CD4-positive, alpha-beta T cell treated with Interleukin-17A for 4 hours (primary cell): ENCODE measurements at regions not wholly inside any gene's neighbourhood (a gene's known extent, or its start where the extent isn't known, plus 50 kb on each side); places are given as distances from the start of the nearest gene placed in this dataset.
"Not testable (repeated sequence)": the region's sequence is repeated elsewhere in the genome, so short reads cannot be mapped to it uniquely, and the experiment has no call there.

Source experiments
- DNase-seq: peaks from one replicate; pipeline ENCODE4 v3.0.0-alpha.2; 2020; ENCODE audit warnings: mixed read lengths

GRCh38 chr2:64888591-64889309 is 100.4 kb upstream of the SLC1A4 start:
- DNase-seq = no peak

DNA sequence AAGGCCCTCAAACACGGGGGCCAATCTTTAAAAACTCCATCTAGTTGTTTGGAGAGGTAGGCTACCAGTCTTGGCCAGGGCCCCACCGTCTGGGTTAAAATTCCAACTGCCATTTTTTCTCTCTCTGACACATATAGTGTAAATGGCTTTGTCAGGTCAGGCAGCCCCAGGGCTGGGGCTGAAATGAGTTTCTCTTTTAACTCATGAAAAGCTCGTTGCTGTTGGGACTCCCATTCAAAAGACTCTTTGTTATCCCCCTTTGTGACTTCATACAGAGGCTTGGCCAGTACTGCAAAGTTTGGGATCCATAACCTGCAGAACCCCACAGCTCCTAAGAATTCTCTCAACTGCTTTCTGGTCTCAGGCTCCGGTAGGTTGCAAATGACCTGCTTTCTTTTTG is 99.4 kb upstream of the SLC1A4 start:
- DNase-seq = no peak

- not testable (repeated sequence) for DNase-seq
Observed at GRCh38 chr2:64896572-64896971, 92.6 kb upstream of the SLC1A4 start.

- DNase-seq = no peak
Observed at GRCh38 chr2:64899081-64899865, 89.9 kb upstream of the SLC1A4 start.

DNA sequence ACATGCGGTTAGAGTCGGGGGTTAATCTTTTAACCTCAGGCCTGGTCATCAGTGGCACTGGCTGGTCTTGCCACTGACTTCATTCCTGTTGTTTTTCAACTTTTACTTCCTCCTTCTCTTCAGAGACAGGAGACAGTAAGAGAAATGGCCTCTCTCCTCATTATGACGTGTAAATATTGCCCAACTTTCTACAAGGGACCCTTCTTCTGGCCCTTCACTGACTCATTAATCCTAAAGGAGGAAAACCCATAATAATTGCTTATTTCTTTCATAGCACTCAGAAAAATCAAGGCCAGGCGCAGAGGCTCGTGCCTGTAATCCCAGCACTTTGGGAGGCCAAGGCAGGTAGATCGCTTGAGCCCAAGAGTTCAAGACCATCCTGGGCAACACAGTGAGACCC is 89.3 kb upstream of the SLC1A4 start:
- not testable (repeated sequence) for DNase-seq

DNA sequence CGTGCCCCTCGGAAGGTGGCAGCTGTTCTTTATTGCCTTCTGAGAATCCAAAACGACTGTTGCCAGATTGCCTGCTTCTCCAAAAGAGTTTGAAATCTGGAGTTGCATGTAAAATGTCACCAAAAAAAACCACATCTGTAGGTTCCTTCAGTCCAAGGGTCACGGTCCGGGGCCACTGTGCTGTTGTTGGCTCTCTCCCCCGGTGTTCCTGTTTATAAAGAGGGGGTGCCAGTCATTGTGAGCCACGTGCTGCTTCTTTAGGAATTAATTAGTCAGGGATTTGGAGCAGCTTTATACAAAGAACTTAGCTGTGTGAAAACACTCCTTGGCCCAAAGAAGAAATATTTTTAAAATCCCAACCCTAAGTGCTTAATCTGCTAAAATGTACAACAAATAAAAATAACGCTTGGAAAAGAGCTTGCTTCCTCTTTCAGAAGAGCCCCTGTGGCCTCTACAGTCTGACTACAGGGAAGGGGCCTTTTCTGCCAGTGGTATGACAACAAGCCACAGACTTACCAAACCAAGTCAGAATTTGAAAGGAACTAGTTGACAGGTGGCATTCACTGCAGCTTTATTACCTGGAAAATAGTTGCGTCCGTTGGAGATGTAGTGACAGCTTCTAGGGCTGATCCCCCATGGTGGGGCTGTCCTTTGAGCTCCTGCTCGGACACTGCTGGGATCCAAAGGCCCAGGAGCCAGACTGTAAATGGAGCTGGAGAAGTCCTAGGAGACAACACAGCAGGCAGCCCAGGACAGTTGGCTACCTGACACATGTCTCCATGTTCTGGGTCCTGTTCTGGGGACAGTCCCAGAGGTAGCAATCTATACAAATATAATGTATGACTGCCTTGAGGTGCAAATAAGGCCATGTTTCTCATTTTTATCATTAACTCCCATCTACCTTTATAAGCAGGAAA is 84.5 kb upstream of the SLC1A4 start:
- DNase-seq = no peak

GRCh38 chr2:64905338-64906024 is 83.7 kb upstream of the SLC1A4 start:
- no peak for DNase-seq

DNA sequence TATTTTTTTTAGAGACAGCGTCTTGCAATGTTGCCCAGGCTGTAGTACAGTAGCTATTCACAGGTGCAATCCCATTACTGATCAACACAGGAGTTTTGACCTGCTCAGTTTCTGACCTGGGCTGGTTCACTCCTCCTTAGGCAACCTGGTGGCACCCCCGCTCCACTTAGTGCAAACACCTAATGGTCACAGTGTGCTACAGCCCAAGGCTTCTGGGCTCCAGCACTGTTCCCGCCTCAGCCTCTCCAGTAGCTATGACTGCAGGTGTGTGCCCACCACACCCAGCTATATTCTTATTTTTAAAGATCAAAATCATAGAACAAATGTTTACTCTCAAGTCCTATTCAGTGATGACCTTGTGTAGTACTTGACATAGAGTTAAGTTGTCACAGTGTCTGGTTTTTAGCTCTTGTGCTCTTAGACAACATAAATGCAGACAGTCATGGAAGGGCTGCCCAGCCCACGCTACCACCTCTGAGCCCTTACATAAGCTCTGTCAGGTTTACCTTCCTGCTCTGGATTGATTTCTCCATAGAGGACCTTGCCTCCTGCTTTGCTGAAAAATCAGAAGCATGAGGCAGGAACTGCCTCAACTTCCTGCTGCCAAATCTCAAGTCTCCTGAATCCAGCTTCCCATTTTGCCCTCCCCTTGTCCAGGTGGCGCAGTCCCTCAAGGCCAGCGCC is 82.2 kb upstream of the SLC1A4 start:
- DNase-seq = no peak

GRCh38 chr2:64908406-64908805 is 80.8 kb upstream of the SLC1A4 start:
- no peak for DNase-seq

GRCh38 chr2:64910523-64910922 is 78.7 kb upstream of the SLC1A4 start:
- DNase-seq = no peak

- no peak for DNase-seq
Observed at GRCh38 chr2:64910972-64911433, 78.2 kb upstream of the SLC1A4 start.

- DNase-seq = peak; percentile 39
Observed at GRCh38 chr2:64913357-64913869, 75.8 kb upstream of the SLC1A4 start.

DNA sequence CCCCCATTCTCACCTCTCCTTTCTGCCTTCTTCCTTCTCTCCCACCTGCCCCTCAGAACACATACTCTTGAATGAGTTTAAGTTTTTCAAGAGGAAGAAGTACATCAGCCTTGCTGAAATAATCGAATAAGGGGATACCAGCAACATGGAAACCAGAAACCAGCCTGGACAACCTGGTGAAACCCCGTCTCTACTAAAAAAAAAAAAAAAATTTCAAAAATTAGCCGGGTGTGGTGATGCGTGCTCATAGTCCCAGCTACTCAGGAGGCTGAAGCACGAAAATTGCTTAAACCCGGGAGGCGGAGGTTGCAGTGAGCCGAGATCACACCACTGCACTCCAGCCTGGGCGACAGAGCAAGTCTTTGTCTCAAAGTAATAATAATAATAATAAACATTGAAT is 75.0 kb upstream of the SLC1A4 start:
- no peak for DNase-seq

- no peak for DNase-seq
Observed at GRCh38 chr2:64914735-64915509, 74.3 kb upstream of the SLC1A4 start.

GRCh38 chr2:64915510-64915900 is 73.7 kb upstream of the SLC1A4 start:
- DNase-seq = no peak

DNA sequence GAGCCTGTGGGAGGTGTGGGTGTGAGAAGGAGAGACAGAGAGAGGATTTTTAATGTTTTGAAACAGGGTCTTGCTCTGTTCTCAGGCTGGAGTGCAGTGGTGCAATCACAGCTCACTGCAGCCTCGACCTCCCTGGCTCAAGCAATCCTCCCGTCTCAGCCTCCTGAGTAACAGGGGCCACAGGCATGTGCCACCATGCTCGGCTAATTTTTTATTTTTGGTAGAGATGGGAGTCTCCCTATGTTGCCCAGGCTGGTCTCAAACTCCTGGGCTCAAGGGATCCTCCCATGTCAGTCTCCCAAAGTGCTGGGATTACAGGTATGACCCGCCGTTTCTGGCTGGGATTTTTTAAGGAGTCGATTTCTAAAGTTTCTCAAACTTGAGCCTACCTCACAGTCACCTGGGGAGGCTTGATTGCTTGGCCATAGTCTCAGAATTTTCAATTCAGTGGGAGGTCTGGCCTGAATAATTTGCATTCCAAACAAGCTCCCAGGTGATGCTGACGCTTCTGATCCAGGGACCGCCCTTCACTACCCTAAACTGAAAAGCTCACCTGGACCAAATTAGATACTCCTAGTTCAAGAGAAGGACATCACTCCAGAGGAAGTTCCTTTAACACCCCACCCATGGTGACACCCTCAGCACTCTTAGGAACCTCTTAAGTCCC is 70.8 kb upstream of the SLC1A4 start:
- DNase-seq = no peak

DNA sequence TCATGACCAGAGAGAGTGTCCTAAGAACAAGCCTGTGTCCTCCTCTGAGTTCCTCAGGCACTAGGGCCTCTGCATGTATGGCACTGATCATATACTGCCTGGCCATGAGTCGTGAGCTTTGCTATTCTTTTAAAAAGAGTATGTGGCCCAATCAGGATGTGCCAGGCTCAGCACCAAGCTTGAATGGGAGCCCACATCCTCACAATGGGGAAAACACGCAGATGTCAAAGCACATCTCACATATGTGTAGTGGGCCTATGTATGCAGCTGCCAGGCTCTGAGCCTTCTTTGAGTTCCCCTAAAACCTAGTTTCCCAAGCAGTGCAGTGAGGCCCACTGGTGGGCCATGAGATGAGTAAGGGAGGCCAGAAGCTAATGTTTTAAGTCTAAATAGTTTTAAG is 69.9 kb upstream of the SLC1A4 start:
- DNase-seq = no peak

DNA sequence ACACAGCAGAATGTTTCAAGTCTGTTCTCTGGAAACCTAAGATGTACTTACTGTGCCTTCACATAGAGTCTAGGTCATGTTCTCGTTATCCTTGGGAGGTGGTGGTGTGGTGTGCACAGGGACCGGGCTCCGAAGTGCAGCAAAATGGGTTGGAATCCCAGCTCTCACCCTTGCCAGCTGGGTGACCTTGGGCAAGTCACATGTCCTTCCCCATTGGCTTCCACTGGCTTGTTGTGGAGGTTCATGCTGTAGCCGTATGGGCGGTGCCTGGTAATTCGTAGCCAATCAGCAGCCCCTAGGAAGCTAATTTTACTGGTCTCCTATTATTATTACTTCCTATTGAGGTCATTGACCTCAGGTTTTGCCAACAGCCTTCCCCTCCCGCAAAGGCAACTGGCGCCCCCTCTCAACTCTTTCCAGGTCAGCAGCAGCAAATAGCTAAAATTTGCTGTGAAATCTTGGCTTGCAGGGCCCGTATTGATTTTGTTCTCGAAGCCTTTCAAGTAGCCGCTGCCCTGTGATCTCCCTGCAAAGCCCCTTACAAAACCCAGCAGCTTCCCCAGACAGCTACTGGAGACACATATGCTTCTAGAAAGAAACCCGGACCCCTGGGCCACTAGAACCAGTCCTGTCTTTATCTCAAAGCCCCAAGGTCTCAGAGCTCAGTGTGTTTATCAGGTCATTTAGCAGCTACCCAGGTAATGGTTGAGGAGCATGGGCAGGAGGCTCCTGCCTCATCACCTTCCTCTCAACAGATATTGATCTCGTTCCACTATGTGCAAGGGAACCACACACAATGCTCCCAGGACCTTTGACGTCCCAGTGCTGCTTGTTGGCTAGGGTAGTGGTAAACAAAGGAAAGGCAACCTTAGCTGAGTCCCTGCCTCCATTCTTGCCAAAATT is 66.5 kb upstream of the SLC1A4 start:
- no peak for DNase-seq

DNA sequence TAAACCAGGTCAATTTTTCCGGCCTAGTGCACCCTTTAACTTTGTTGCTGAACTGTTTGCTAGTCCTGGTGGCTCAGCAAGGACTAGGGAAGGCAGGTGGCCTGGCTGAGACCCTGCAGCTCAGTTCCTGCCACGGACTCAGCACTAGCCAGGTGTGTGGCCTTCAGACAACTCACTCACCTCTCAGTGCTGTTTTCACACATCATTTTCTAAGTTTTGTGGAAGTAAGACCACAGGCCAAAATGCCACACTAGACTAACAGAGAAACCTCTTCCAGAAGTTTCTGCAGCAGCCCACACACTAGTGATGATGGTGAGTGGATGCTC is 65.9 kb upstream of the SLC1A4 start:
- no peak for DNase-seq
